ENCODE measurements at regions not wholly inside any gene's neighbourhood (a gene's known extent, or its start where the extent isn't known, plus 50 kb on each side); places are given as distances from the start of the nearest gene placed in this dataset.
"Not testable (repeated sequence)": the region's sequence is repeated elsewhere in the genome, so short reads cannot be mapped to it uniquely, and the experiment has no call there.

DNA sequence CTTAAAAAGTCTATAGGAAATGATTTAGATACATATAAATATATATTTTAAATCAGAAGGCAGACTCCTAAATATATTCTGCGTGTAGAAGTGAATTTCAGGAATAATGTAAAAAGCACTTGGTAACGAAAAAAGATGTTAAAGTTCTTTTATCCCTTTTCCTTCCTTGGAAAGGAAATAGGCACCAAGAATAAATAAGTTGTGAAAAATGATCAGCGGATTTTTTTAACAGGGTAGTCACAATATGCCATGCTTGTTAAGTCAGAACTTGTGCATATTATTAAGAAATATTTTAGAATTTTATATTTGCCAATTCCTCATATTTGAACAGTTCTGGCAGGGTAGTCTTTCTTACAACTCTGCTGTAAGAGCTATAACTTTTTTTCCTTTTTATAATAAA, 173.8 kb downstream of the CD83 start:
- Mint-ChIP-seq H3K9me3 (no peaks in the 10 kb centered on the region), H3K4me3 (no peak overlapping the region), H3K4me1 (peaks cover 12% of the 10 kb centered on the region), H3K36me3 (ENCODE audit: low read depth) (no peaks in the 10 kb centered on the region), H3K27me3 (ENCODE audit: low read depth) (peaks cover 3% of the 10 kb centered on the region), H3K27ac (ENCODE audit: unreplicated experiment) (no peak overlapping the region)
- no peak for TF ChIP-seq CTCF (conservative IDR thresholded peaks at IDR 0.05)
- no peak for DNase-seq (ENCODE audit: low read depth, low spot score)

DNA sequence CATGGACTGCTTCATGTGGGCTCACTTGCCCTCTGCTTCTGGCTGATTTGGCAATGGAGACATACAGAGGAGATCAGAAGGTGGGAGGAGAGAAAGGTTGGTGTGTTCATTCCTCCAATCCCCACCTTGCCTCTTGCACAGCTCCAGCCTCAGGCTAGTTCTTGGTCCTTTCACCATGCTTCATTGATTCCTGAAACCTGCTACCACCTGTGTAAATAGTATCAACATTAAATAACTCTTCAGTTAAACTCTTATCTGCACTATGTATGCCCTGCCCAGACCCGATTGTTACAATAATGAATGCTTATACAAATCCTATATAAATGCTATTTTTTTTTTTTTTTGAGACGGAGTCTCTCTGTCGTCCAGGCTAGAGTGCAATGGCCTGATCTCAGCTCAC, 174.5 kb downstream of the CD83 start:
- H3K4me1 Mint-ChIP-seq: peaks cover 9% of the 10 kb centered on the region

GRCh38 chr6:14294270-14294951, 176.8 kb downstream of the CD83 start:
- H3K36me3 Mint-ChIP-seq (ENCODE audit: low read depth): no peaks in the 10 kb centered on the region
- peaks cover 7% of the 10 kb centered on the region for H3K27me3 Mint-ChIP-seq (ENCODE audit: low read depth)
- no peak for TF ChIP-seq CTCF (conservative IDR thresholded peaks at IDR 0.05)
- no peaks in the 10 kb centered on the region for H3K9me3 Mint-ChIP-seq
- peaks cover 9% of the 10 kb centered on the region for H3K4me1 Mint-ChIP-seq
- no peak for DNase-seq (ENCODE audit: low read depth, low spot score)
- no peak overlapping the region for H3K4me3 Mint-ChIP-seq
- H3K27ac Mint-ChIP-seq (ENCODE audit: unreplicated experiment): no peak overlapping the region

More for the DNA sequence above, 174.5 kb downstream of the CD83 start:
- TF ChIP-seq CTCF (conservative IDR thresholded peaks at IDR 0.05): no peak
- Mint-ChIP-seq H3K36me3 (ENCODE audit: low read depth) (no peaks in the 10 kb centered on the region), H3K9me3 (no peaks in the 10 kb centered on the region), H3K27me3 (ENCODE audit: low read depth) (peaks cover 3% of the 10 kb centered on the region), H3K27ac (ENCODE audit: unreplicated experiment) (peak overlapping the region; percentile 37), H3K4me3 (no peak overlapping the region)
- DNase-seq (ENCODE audit: low read depth, low spot score): no peak

DNA sequence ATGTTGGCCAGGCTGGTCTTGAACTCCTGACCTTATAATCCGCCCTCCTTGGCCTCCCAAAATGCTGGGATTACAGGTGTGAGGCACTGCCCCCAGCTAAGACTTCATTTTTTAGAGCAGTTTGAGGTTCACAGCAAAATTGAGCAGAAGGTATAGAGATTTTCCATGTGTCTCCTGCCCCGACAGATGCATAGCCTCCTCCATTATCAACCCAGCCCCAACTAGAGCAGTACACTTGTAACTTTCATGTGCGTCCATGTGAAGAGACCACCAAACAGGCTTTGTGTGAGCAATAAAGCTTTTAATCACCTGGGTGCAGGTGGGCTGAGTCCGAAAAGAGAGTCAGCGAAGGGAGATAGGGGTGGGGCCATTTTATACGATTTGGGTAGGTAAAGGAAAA, 179.1 kb downstream of the CD83 start:
- H3K36me3 Mint-ChIP-seq (ENCODE audit: low read depth); DNase-seq (ENCODE audit: low read depth, low spot score); H3K4me1 Mint-ChIP-seq; H3K4me3 Mint-ChIP-seq; H3K9me3 Mint-ChIP-seq; H3K27ac Mint-ChIP-seq (ENCODE audit: unreplicated experiment): not testable (repeated sequence)
- peaks cover 20% of the 10 kb centered on the region for H3K27me3 Mint-ChIP-seq (ENCODE audit: low read depth)

DNA sequence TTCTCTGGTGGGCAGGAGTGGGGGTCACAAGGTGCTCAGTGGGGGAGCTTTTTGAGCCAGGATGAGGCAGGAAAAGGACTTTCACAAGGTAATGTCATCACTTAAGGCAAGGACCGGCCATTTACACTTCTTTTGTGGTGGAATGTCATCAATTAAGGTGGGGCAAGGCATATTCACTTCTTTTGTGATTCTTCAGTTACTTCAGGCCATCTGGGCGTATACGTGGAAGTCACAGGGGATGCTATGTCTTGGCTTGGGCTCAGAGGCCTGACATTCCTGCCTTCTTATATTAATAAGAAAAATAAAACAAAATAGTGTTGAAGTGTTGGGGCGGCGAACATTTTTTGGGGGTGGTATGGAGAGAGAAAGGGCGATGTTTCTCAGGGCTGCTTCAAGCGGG, 179.5 kb downstream of the CD83 start:
- not testable (repeated sequence) for H3K9me3 Mint-ChIP-seq; DNase-seq (ENCODE audit: low read depth, low spot score); H3K36me3 Mint-ChIP-seq (ENCODE audit: low read depth); H3K4me3 Mint-ChIP-seq; H3K4me1 Mint-ChIP-seq
- H3K27ac Mint-ChIP-seq (ENCODE audit: unreplicated experiment): peak overlapping the region; percentile 43
- H3K27me3 Mint-ChIP-seq (ENCODE audit: low read depth): peaks cover 20% of the 10 kb centered on the region

GRCh38 chr6:14300189-14300588, 182.6 kb downstream of the CD83 start:
- H3K27ac Mint-ChIP-seq (ENCODE audit: unreplicated experiment); DNase-seq (ENCODE audit: low read depth, low spot score); H3K4me1 Mint-ChIP-seq; H3K36me3 Mint-ChIP-seq (ENCODE audit: low read depth); H3K9me3 Mint-ChIP-seq; H3K4me3 Mint-ChIP-seq: not testable (repeated sequence)
- H3K27me3 Mint-ChIP-seq (ENCODE audit: low read depth): peaks cover 20% of the 10 kb centered on the region

DNA sequence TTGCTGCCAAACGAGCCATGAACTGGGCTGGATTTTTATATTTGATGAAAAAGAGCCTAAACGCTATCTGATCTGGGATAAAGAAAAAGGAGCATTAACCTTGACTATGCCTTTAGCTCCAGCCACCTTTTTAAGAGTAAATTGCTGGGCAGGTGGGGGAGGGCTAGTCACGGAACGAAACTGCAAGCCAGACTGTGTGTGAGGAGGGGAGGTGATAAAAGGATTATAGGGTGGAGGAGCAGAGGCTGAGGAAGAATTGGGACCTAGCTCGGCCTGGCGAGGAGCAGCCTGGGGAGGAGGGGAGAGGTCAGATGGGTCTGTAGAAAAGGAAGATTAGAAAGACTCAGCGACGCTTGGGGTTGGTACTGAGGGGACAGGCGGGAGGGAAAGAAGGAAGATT, 183.1 kb downstream of the CD83 start:
- not testable (repeated sequence) for H3K4me1 Mint-ChIP-seq; H3K36me3 Mint-ChIP-seq (ENCODE audit: low read depth); H3K27ac Mint-ChIP-seq (ENCODE audit: unreplicated experiment); DNase-seq (ENCODE audit: low read depth, low spot score); H3K4me3 Mint-ChIP-seq; H3K9me3 Mint-ChIP-seq
- peaks cover 20% of the 10 kb centered on the region for H3K27me3 Mint-ChIP-seq (ENCODE audit: low read depth)

- not testable (repeated sequence) for H3K4me1 Mint-ChIP-seq, H3K4me3 Mint-ChIP-seq
Measured at GRCh38 chr6:14301477-14301876, 183.9 kb downstream of the CD83 start.

More at GRCh38 chr6:14301477-14301876, 183.9 kb downstream of the CD83 start:
- H3K9me3 Mint-ChIP-seq; H3K27ac Mint-ChIP-seq (ENCODE audit: unreplicated experiment); H3K36me3 Mint-ChIP-seq (ENCODE audit: low read depth); DNase-seq (ENCODE audit: low read depth, low spot score): not testable (repeated sequence)
- H3K27me3 Mint-ChIP-seq (ENCODE audit: low read depth): peaks cover 20% of the 10 kb centered on the region
